Neural cell (in vitro differentiated cells): ENCODE measurements at regions not wholly inside any gene's neighbourhood (a gene's known extent, or its start where the extent isn't known, plus 50 kb on each side); places are given as distances from the start of the nearest gene placed in this dataset.

Experiments used
- H2AFZ ChIP-seq: fragments of 200-600, 300-800 bp; sonication (generic), shearing (Covaris generic); 2 replicates; pipeline ENCODE4 v1.6.0; 2014; ENCODE audit warnings: low read depth, mild to moderate bottlenecking, antibody characterized with exemption, low read length, moderate library complexity
- H3F3A ChIP-seq: fragments of 200-600 bp; shearing (Covaris generic); 2 replicates; pipeline ENCODE4 v1.6.1; 2016; ENCODE audit warnings: mild to moderate bottlenecking, moderate library complexity, mixed read lengths, antibody characterized with exemption, low read length; ENCODE audit not compliant: insufficient read depth, poor library complexity, severe bottlenecking
- H3K27ac ChIP-seq: fragments of 200-600, 300-800 bp; sonication (generic), shearing (Covaris generic); 2 replicates; pipeline ENCODE4 v1.5.1; 2014; ENCODE audit warnings: mild to moderate bottlenecking, low read length, moderate library complexity
- H3K27me3 ChIP-seq: fragments of 300-800, 200-600 bp; sonication (generic), shearing (Covaris generic); 2 replicates; pipeline ENCODE4 v1.6.0; 2014; ENCODE audit warnings: mild to moderate bottlenecking, low read depth, low read length, moderate library complexity; ENCODE audit not compliant: insufficient read depth
- H3K36me3 ChIP-seq: fragments of 300-800, 200-600 bp; sonication (generic), shearing (Covaris generic); 2 replicates; pipeline ENCODE4 v1.5.1; 2014; ENCODE audit warnings: mild to moderate bottlenecking, antibody characterized with exemption, low read length, moderate library complexity; ENCODE audit not compliant: insufficient read depth
- H3K4me2 ChIP-seq: fragments of 300-800, 200-600 bp; sonication (generic), shearing (Covaris generic); 2 replicates; pipeline ENCODE4 v1.6.0; 2014; ENCODE audit warnings: mild to moderate bottlenecking, low read length
- H3K4me3 ChIP-seq: fragments of 300-800, 200-600 bp; sonication (generic), shearing (Covaris generic); 2 replicates; pipeline ENCODE4 v1.5.1; 2014; ENCODE audit warnings: mild to moderate bottlenecking, low read length, moderate library complexity
- H3K79me2 ChIP-seq: fragments of 200-600 bp; shearing (Covaris generic); replicated peaks from 2 replicates; pipeline ENCODE4 v1.6.0; 2014; ENCODE audit warnings: mild to moderate bottlenecking, low read length, moderate library complexity; ENCODE audit not compliant: insufficient read depth
- H3K9ac ChIP-seq: fragments of 300-800, 200-600 bp; sonication (generic), shearing (Covaris generic); 2 replicates; pipeline ENCODE4 v1.6.1; 2016; ENCODE audit warnings: mild to moderate bottlenecking, low read length, mixed read lengths
- H3K9me2 ChIP-seq: fragments of 200-600 bp; shearing (Covaris generic); 2 replicates; pipeline ENCODE4 v1.6.1; 2016; ENCODE audit warnings: mild to moderate bottlenecking, low read length, mixed read lengths; ENCODE audit not compliant: insufficient read depth
- H3K9me3 ChIP-seq: fragments of 200-600, 300-800 bp; sonication (generic), shearing (Covaris generic); 2 replicates; pipeline ENCODE4 v1.6.1; 2016; ENCODE audit warnings: mild to moderate bottlenecking, mixed run types, low read length, moderate library complexity, mixed read lengths
- H4K20me1 ChIP-seq: fragments of 200-600 bp; shearing (Covaris generic); 2 replicates; pipeline ENCODE4 v1.6.1; 2016; ENCODE audit warnings: mild to moderate bottlenecking, mixed run types; ENCODE audit not compliant: insufficient read depth
- CTCF ChIP-seq: fragments of 450-650 bp; IDR thresholded peaks from 2 replicates; pipeline ENCODE4 v1.5.1; 2014; ENCODE audit warnings: antibody characterized with exemption, mild to moderate bottlenecking, moderate library complexity; ENCODE audit not compliant: poor library complexity, severe bottlenecking
- EP300 ChIP-seq: fragments of 450-650 bp; conservative IDR thresholded peaks from 2 replicates; pipeline ENCODE4 v1.6.1; 2014; ENCODE audit warnings: antibody characterized with exemption, mild to moderate bottlenecking, moderate library complexity; ENCODE audit not compliant: poor library complexity, severe bottlenecking
- EZH2 ChIP-seq: fragments of 200-600, 300-800 bp; shearing (Covaris generic), sonication (generic); IDR thresholded peaks from 2 replicates; pipeline ENCODE4 v1.6.1; 2014; ENCODE audit warnings: antibody characterized with exemption, low read length, borderline replicate concordance, mild to moderate bottlenecking; ENCODE audit not compliant: insufficient read depth, poor library complexity, severe bottlenecking
- MXI1 ChIP-seq: fragments of 450-650 bp; conservative IDR thresholded peaks from 2 replicates; pipeline ENCODE4 v1.6.1; 2014; ENCODE audit warnings: antibody characterized with exemption, mild to moderate bottlenecking; ENCODE audit not compliant: poor library complexity, severe bottlenecking
- POLR2AphosphoS5 ChIP-seq: IDR thresholded peaks from 2 replicates; pipeline ENCODE4 v1.6.1; 2012
- RAD21 ChIP-seq: fragments of 450-650 bp; conservative IDR thresholded peaks from 2 replicates; pipeline ENCODE4 v1.6.1; 2014; ENCODE audit warnings: antibody characterized with exemption, mild to moderate bottlenecking, moderate library complexity
- REST ChIP-seq: IDR thresholded peaks from 2 replicates; pipeline ENCODE4 v1.6.1; 2012; ENCODE audit warnings: borderline replicate concordance
- SMC3 ChIP-seq: fragments of 450-650 bp; conservative IDR thresholded peaks from 2 replicates; pipeline ENCODE4 v1.6.1; 2014; ENCODE audit warnings: antibody characterized with exemption, mild to moderate bottlenecking, moderate library complexity; ENCODE audit not compliant: poor library complexity
- TAF1 ChIP-seq: IDR thresholded peaks from 2 replicates; pipeline ENCODE4 v1.6.1; 2012; ENCODE audit warnings: low read depth

- Histone ChIP-seq H3K36me3 (no peaks in the 10 kb centered on the region), H3K27me3 (no peaks in the 10 kb centered on the region)
- no peak for TF ChIP-seq RAD21
- no peak for TF ChIP-seq CTCF
- no peak for TF ChIP-seq SMC3
- TF ChIP-seq MXI1, result no peak
- TF ChIP-seq TAF1, result no peak
- TF ChIP-seq EZH2, result no peak
- no peak for TF ChIP-seq POLR2AphosphoS5
- TF ChIP-seq EP300, result no peak
- TF ChIP-seq REST, result no peak
Observed at GRCh38 chr13:44662515-44662914, 86.4 kb upstream of the TSC22D1 start.

GRCh38 chr13:44661936-44662335 lies 85.8 kb upstream of the TSC22D1 start:
- no peak for TF ChIP-seq TAF1
- no peak for TF ChIP-seq MXI1
- no peak for TF ChIP-seq EP300
- TF ChIP-seq EZH2, result no peak
- TF ChIP-seq POLR2AphosphoS5, result no peak
- no peak for TF ChIP-seq REST
- no peak for TF ChIP-seq SMC3
- TF ChIP-seq RAD21, result no peak
- no peaks in the 10 kb centered on the region for H3K9me3 ChIP-seq

More at GRCh38 chr13:44662515-44662914, 86.4 kb upstream of the TSC22D1 start:
- H2AFZ ChIP-seq, result no peak overlapping the region
- no peak overlapping the region for H3K9ac ChIP-seq
- H4K20me1 ChIP-seq, result no peaks in the 10 kb centered on the region
- H3F3A ChIP-seq, result no peaks in the 10 kb centered on the region
- no peak overlapping the region for H3K27ac ChIP-seq
- no peaks in the 10 kb centered on the region for H3K79me2 ChIP-seq
- H3K9me2 ChIP-seq, result no peaks in the 10 kb centered on the region
- H3K4me3 ChIP-seq, result no peak overlapping the region
- no peak overlapping the region for H3K4me2 ChIP-seq
- no peaks in the 10 kb centered on the region for H3K9me3 ChIP-seq

More at GRCh38 chr13:44661936-44662335, 85.8 kb upstream of the TSC22D1 start:
- Histone ChIP-seq H3K27ac (no peak overlapping the region), H3K36me3 (no peaks in the 10 kb centered on the region), H3K4me2 (no peak overlapping the region), H4K20me1 (no peaks in the 10 kb centered on the region), H3K9ac (no peak overlapping the region), H3K27me3 (no peaks in the 10 kb centered on the region), H3K79me2 (no peaks in the 10 kb centered on the region), H3F3A (no peaks in the 10 kb centered on the region), H3K9me2 (no peaks in the 10 kb centered on the region), H2AFZ (no peak overlapping the region), H3K4me3 (no peak overlapping the region)
